Stimulated activated memory B cell treated with anti-CD40 and anti-IgM and Interleukin-4, amounts not matched to agents 10 μg/mL and 1 μg/mL and 100 μg/mL, for 72 hours (primary cell): ENCODE measurements at regions not wholly inside any gene's neighbourhood (a gene's known extent, or its start where the extent isn't known, plus 50 kb on each side); places are given as distances from the start of the nearest gene placed in this dataset.
"Not testable (repeated sequence)": the region's sequence is repeated elsewhere in the genome, so short reads cannot be mapped to it uniquely, and the experiment has no call there.

Source experiments
- ATAC-seq: fragments of 150-1000 bp; cut with Tn5 transposase; 2 replicates; pipeline ENCODE4 v1.10.0; 2021
- H3K27ac Mint-ChIP-seq: one replicate; pipeline ENCODE4 v1.8.0; 2022; ENCODE audit warnings: mild to moderate bottlenecking, mixed read lengths
- H3K27me3 Mint-ChIP-seq: one replicate; pipeline ENCODE4 v1.8.0; 2022; ENCODE audit warnings: mixed read lengths
- H3K36me3 Mint-ChIP-seq: one replicate; pipeline ENCODE4 v1.8.0; 2022; ENCODE audit warnings: mixed read lengths
- H3K4me1 Mint-ChIP-seq: one replicate; pipeline ENCODE4 v1.8.0; 2022; ENCODE audit warnings: mixed read lengths
- H3K4me3 Mint-ChIP-seq: one replicate; pipeline ENCODE4 v1.8.0; 2022; ENCODE audit warnings: mild to moderate bottlenecking, moderate library complexity, mixed read lengths
- H3K9me3 Mint-ChIP-seq: one replicate; pipeline ENCODE4 v1.8.0; 2022; ENCODE audit warnings: mixed read lengths

DNA sequence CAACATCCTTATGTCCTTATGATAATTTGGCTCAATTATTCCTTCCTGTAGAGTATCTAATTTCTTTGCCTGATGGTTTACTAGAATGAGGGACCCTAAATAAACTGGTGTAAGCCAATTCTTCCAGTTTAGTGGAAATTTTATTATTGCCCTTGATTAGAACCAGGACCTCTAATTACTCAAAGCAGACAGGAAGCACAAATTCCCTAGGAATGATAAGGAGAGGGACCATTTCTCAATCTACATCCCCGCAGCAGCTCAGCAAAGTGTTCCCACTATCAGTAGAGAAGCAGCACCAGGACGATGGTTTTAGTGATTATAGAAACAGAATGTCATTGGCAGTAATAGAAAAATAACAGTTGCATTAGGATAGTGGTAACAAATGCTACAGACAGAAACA lies 97.1 kb downstream of the PLPPR4 start:
- Mint-ChIP-seq H3K36me3 (no peaks in the 10 kb centered on the region), H3K9me3 (peaks cover 3% of the 10 kb centered on the region), H3K4me3 (no peak overlapping the region), H3K27me3 (no peaks in the 10 kb centered on the region), H3K27ac (no peak overlapping the region), H3K4me1 (no peaks in the 10 kb centered on the region)
- no peak for ATAC-seq

DNA sequence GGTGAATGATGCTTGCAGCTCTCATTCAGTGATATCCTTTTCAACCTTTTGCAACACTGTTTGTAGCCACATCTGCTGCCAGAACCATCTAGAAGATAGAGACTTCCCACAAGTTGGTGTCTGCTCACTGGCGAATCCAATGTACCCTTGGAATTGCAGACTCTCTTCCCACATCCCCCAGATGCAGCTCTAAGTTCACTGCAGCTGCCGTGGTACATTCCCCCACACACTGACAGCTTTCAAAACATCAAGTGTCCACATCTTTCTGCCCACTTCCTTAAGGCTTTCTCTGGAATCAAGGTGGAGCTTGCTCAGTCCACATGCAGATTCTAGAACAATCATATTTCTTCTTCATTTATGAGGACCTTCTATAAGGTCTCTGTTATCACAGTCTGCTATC lies 99.2 kb downstream of the PLPPR4 start:
- H3K27me3 Mint-ChIP-seq: no peaks in the 10 kb centered on the region
- no peak overlapping the region for H3K27ac Mint-ChIP-seq
- peaks cover 3% of the 10 kb centered on the region for H3K9me3 Mint-ChIP-seq
- no peak overlapping the region for H3K4me3 Mint-ChIP-seq
- no peaks in the 10 kb centered on the region for H3K36me3 Mint-ChIP-seq
- no peak for ATAC-seq
- H3K4me1 Mint-ChIP-seq: no peaks in the 10 kb centered on the region

DNA sequence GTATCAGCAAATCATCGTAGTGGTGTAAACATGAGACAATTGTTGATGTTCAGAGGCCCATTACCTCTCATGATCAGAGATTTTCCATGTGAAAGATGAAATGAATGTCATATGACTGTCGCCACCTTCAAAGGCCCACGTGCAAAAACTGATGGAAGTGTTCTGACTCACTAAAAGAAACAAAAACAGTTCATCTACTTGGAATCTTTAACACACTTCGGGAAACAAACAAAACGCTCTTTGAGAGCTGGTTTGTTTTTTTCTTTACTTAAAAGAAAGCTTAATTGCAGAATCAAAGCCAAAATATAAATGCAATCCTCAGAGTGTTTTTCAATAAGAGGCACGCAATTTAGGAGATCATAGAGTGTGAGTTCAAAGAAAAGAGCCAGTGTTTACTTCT lies 100.8 kb downstream of the PLPPR4 start:
- H3K4me3 Mint-ChIP-seq: no peak overlapping the region
- H3K27me3 Mint-ChIP-seq: no peaks in the 10 kb centered on the region
- no peaks in the 10 kb centered on the region for H3K4me1 Mint-ChIP-seq
- H3K36me3 Mint-ChIP-seq: no peaks in the 10 kb centered on the region
- ATAC-seq: no peak
- H3K9me3 Mint-ChIP-seq: peaks cover 1% of the 10 kb centered on the region
- no peak overlapping the region for H3K27ac Mint-ChIP-seq

DNA sequence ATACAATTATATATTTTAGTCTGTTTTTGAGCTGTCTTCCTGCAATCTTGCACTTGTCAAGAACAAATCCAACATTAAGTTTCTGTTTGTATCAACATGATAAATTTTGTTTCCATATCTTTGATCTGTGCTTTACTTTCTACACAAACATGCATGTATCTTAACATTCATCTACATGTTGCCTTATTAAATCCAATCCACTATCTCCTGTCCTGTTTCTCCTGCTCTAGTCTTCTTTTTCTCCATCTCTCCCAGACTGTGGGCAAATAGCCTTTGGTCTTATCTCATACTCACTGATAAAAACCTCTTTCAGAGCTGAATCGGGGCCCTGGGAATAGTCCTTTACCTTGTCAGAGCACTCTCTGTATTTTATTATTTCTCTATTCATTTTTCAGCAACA lies 101.3 kb downstream of the PLPPR4 start:
- Mint-ChIP-seq H3K27ac (no peak overlapping the region), H3K9me3 (no peaks in the 10 kb centered on the region), H3K4me3 (no peak overlapping the region), H3K4me1 (no peaks in the 10 kb centered on the region), H3K36me3 (no peaks in the 10 kb centered on the region), H3K27me3 (no peaks in the 10 kb centered on the region)
- no peak for ATAC-seq

DNA sequence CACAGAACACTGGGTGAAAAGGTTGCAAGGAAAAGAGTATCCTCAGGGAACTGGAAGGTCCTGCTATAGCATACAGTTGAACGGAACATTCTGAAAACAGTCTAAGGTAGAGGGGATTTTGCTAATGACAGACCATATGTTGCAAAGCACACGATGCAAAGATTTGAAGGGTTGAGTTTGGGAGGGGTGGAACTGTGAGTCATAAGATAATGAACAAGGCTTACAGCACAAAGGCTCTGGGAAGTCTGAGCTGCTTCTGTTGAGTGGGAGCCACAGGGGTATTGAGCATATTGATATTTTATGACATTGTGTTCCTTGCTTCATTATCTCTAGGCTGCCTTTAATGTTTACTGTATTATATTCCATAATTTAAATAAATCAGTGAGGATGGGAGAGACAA lies 104.9 kb downstream of the PLPPR4 start:
- no peaks in the 10 kb centered on the region for H3K36me3 Mint-ChIP-seq
- no peaks in the 10 kb centered on the region for H3K27me3 Mint-ChIP-seq
- no peak overlapping the region for H3K27ac Mint-ChIP-seq
- no peak overlapping the region for H3K4me3 Mint-ChIP-seq
- H3K4me1 Mint-ChIP-seq: no peaks in the 10 kb centered on the region
- H3K9me3 Mint-ChIP-seq: no peaks in the 10 kb centered on the region
- peak; percentile 28 for ATAC-seq

DNA sequence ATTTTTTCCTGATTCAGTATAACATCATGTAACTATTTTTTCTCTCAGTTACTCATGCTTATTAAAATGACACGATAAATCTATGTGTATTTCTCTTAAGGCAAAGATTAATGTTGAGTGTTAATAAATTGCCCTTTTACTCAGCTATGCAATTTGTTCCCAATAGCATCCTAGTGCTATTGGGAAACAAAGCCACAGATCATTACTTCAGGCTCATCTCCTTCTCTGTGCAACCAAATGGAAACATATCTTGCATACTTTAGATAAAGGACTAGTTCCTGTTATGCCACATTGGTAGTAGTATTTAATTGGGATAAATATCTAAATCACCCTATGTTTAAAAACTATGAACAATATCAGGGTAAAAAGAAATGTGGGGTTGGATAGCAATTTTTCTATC lies 106.2 kb downstream of the PLPPR4 start:
- Mint-ChIP-seq H3K36me3 (no peaks in the 10 kb centered on the region), H3K4me3 (no peak overlapping the region), H3K27ac (no peak overlapping the region), H3K27me3 (no peaks in the 10 kb centered on the region), H3K9me3 (no peaks in the 10 kb centered on the region), H3K4me1 (no peaks in the 10 kb centered on the region)
- ATAC-seq: no peak

DNA sequence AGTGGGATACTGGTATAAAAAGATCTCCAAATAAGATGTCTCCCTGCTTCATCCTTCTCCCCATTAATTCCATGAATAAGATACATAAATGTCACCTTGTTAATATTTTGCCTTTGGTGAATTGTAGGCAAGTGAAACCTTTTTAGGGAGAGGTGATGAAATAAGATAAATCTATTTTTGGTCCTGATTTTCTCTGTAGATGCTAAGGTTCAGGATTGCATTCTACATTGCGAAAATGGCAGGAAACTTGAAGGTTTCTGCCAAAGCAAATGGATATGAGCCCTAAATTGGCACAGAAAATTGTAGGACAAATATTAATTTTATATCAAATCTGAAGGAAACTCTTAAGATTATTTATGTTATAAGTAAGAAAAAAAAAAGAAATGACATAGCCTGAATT lies 107.1 kb downstream of the PLPPR4 start:
- ATAC-seq: no peak
- no peaks in the 10 kb centered on the region for H3K9me3 Mint-ChIP-seq
- no peak overlapping the region for H3K27ac Mint-ChIP-seq
- no peaks in the 10 kb centered on the region for H3K4me1 Mint-ChIP-seq
- no peak overlapping the region for H3K4me3 Mint-ChIP-seq
- no peaks in the 10 kb centered on the region for H3K36me3 Mint-ChIP-seq
- H3K27me3 Mint-ChIP-seq: no peaks in the 10 kb centered on the region

DNA sequence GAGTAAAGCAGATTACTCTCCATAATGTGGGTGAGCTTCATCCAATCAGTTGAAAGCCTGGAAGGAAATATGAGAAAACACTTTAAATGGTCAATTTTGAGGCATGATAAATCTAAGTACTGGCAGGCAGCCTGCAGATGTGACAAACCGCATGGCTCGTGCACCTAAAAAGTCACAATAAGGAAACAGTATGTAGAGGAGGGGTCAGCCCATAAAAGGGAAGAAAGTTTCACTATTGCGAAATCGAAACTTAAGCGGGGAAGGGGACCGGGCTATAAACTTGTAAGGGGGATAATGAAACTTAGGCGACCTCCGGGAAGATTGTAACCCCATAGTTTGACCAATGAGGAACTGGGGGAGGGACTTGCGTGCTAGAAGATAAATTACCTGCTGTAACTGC lies 109.8 kb downstream of the PLPPR4 start:
- no peaks in the 10 kb centered on the region for H3K36me3 Mint-ChIP-seq
- no peak overlapping the region for H3K27ac Mint-ChIP-seq
- no peaks in the 10 kb centered on the region for H3K27me3 Mint-ChIP-seq
- H3K9me3 Mint-ChIP-seq: no peaks in the 10 kb centered on the region
- no peak overlapping the region for H3K4me3 Mint-ChIP-seq
- ATAC-seq: no peak
- H3K4me1 Mint-ChIP-seq: no peaks in the 10 kb centered on the region

DNA sequence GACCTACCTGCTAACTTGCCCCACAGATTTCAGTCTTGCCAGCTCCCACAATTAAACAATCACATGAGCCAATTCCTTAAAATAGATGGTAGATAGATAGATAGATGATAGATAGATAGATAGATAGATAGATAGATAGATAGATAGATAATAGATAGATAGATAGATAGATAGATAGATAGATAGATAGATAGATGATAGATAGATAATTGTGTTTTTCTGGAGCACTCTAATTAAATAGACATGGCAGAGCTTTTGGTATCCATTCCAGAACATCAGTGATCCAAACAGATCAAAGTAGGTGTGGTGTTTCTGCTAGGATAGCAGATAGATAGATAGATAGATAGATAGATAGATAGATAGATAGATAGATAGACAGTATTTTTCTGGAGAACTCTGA lies 110.4 kb downstream of the PLPPR4 start:
- not testable (repeated sequence) for H3K4me3 Mint-ChIP-seq, H3K4me1 Mint-ChIP-seq, H3K36me3 Mint-ChIP-seq, H3K27ac Mint-ChIP-seq, ATAC-seq, H3K9me3 Mint-ChIP-seq, H3K27me3 Mint-ChIP-seq

DNA sequence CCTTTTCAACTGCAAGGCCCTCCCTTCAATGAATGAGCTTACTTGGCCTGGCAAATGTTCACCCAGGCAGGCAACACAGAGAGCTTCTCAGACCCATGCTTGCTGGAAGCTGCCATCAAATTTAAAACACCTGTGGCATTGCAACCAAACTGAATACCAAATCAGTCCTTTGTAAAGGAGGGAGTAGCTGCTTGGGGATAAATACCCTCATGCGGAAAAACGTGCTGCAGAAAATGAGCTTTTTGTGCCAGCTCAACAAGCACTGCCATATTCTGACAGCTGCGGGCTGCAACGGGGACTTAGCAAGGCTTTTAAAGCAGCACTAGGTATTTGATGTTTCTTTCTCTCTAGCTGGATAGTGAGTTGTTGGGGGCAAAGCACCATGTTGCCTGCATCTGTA lies 119.7 kb downstream of the PLPPR4 start:
- Mint-ChIP-seq H3K27me3 (no peaks in the 10 kb centered on the region), H3K9me3 (peaks cover 5% of the 10 kb centered on the region), H3K36me3 (no peaks in the 10 kb centered on the region), H3K4me3 (no peak overlapping the region), H3K27ac (no peak overlapping the region), H3K4me1 (no peaks in the 10 kb centered on the region)
- no peak for ATAC-seq

DNA sequence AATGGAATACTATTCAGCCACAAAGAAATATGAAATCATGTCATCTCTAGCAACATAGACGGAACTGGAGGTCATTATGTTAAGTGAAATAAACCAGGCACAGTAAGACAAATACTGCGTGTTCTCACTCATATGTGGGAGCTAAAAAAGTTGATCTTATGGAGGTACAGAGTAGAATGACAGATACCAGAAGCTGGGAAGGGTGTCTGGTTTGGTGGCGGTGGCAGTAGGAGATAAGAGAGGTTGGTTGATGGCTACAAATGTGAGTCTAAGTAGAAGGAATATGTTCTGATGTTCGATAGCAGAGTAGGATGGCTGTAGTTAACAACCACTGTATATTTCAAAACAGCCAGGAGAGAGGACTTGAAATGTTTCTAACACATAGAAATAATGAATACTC lies 121.6 kb downstream of the PLPPR4 start:
- Mint-ChIP-seq H3K9me3 (peaks cover 5% of the 10 kb centered on the region), H3K27ac (no peak overlapping the region), H3K4me1 (no peaks in the 10 kb centered on the region), H3K4me3 (no peak overlapping the region), H3K36me3 (no peaks in the 10 kb centered on the region), H3K27me3 (no peaks in the 10 kb centered on the region)
- no peak for ATAC-seq

DNA sequence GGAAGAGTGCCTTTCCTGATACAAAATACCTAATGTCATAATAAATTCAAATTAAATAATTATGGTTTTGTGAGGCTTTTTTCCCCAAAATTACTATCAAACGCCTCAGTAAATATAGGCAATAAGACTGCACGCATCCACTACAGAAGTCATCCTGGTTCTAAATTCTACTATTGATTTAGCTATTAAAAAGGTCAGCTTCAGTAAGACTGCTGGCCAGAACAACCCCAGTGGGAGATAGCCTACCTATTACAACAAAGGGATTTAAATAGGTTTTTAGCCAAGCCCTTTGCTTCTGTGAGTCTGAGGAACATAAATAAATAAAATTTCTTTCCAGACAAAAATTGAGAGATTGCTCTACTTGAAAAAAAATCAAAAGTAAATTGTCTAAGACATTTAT lies 132.1 kb downstream of the PLPPR4 start:
- H3K4me1 Mint-ChIP-seq: no peaks in the 10 kb centered on the region

DNA sequence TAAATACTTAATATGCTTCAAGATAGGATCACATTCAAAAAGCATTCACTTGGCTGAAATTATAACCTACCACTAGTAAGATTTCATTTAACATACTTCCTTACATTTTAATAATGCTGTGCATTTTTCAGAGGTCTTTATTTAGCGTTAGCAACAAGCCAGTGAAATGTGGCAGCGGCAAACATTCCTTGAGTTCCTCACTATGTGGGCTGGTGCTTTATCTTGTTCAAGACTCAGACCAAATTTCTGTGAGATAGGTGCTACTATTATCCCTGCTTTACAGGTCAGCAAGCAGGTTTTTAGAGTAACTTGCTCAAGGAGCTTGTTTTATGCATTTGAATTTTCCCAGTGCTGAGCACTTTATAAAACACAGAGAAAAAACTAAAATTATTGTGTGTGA lies 132.7 kb downstream of the PLPPR4 start:
- H3K36me3 Mint-ChIP-seq: no peaks in the 10 kb centered on the region
- ATAC-seq: no peak
- H3K9me3 Mint-ChIP-seq: no peaks in the 10 kb centered on the region
- no peaks in the 10 kb centered on the region for H3K4me1 Mint-ChIP-seq
- H3K27ac Mint-ChIP-seq: no peak overlapping the region
- no peaks in the 10 kb centered on the region for H3K27me3 Mint-ChIP-seq
- no peak overlapping the region for H3K4me3 Mint-ChIP-seq

More for the DNA sequence above, 132.1 kb downstream of the PLPPR4 start:
- no peak overlapping the region for H3K4me3 Mint-ChIP-seq
- no peaks in the 10 kb centered on the region for H3K9me3 Mint-ChIP-seq
- ATAC-seq: no peak
- H3K27ac Mint-ChIP-seq: no peak overlapping the region
- H3K36me3 Mint-ChIP-seq: no peaks in the 10 kb centered on the region
- no peaks in the 10 kb centered on the region for H3K27me3 Mint-ChIP-seq

DNA sequence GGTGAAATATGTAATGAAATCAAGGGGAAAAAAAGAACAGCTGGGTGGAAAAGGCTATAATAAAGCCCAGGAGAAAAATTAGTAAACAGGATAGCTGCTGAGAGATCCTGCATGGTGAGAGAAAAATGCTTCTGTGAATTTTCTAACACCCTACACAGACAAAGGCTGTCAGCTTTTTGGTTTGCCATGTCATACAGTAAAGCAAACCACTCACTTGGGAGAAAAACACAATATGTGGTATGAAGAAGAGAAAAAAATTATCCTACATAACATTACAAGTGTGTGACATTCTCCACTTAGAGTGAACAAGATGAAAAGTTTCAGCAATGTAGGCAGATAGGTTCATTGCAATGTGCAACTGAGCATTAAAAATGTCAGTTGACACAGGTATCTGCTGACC lies 133.6 kb downstream of the PLPPR4 start:
- H3K4me3 Mint-ChIP-seq: no peak overlapping the region
- H3K27ac Mint-ChIP-seq: no peak overlapping the region
- no peak for ATAC-seq
- H3K27me3 Mint-ChIP-seq: no peaks in the 10 kb centered on the region
- H3K4me1 Mint-ChIP-seq: no peaks in the 10 kb centered on the region
- no peaks in the 10 kb centered on the region for H3K9me3 Mint-ChIP-seq
- H3K36me3 Mint-ChIP-seq: no peaks in the 10 kb centered on the region

DNA sequence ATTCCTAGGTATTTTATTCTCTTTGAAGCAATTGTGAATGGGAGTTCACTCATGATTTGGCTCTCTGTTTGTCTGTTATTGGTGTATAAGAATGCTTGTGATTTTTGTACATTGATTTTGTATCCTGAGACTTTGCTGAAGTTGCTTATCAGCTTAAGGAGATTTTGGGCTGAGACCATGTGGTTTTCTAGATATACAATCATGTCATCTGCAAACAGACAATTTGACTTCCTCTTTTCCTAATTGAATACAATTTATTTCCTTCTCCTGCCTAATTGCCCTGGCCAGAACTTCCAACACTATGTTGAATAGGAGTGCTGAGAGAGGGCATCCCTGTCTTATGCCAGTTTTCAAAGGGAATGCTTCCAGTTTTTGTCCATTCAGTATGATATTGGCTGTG lies 137.3 kb downstream of the PLPPR4 start:
- not testable (repeated sequence) for H3K4me3 Mint-ChIP-seq, H3K36me3 Mint-ChIP-seq, ATAC-seq, H3K4me1 Mint-ChIP-seq, H3K27me3 Mint-ChIP-seq, H3K9me3 Mint-ChIP-seq, H3K27ac Mint-ChIP-seq

DNA sequence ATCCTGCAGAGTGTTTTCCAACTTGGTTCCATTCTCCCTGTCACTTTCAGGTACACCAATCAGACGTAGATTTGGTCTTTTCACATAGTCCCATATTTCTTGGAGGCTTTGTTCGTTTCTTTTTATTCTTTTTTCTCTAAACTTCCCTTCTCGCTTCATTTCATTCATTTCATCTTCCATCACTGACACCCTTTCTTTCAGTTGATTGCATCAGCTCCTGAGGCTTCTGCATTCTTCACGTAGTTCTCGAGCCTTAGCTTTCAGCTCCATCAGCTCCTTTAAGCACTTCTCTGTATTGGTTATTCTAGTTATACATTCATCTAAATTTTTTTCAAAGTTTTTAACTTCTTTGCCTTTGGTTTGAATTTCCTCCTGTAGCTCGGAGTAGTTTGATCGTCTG lies 140.1 kb downstream of the PLPPR4 start:
- H3K4me1 Mint-ChIP-seq, H3K4me3 Mint-ChIP-seq, ATAC-seq, H3K36me3 Mint-ChIP-seq, H3K9me3 Mint-ChIP-seq, H3K27ac Mint-ChIP-seq, H3K27me3 Mint-ChIP-seq: not testable (repeated sequence)

DNA sequence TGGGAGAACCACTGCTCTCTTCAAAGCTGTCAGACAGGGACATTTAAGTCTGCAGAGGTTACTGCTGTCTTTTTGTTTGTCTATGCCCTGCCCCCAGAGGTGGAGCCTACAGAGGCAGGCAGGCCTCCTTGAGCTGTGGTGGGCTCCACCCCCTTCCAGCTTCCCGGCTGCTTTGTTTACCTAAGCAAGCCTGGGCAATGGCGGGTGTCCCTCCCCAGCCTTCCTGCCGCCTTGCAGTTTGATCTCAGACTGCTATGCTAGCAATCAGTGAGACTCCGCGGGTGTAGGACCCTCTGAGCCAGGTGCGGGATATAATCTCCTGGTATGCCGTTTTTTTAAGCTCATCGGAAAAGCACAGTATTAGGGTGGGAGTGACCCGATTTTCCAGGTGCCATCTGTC lies 141.0 kb downstream of the PLPPR4 start:
- ATAC-seq, H3K4me1 Mint-ChIP-seq, H3K36me3 Mint-ChIP-seq: not testable (repeated sequence)

More for the DNA sequence above, 141.0 kb downstream of the PLPPR4 start:
- H3K9me3 Mint-ChIP-seq, H3K27me3 Mint-ChIP-seq, H3K4me3 Mint-ChIP-seq, H3K27ac Mint-ChIP-seq: not testable (repeated sequence)
